ENCODE measurements at regions not wholly inside any gene's neighbourhood (a gene's known extent, or its start where the extent isn't known, plus 50 kb on each side); places are given as distances from the start of the nearest gene placed in this dataset.
A peak's percentile ranks its signal among the peaks of the same experiment; 100 is the strongest.

DNA sequence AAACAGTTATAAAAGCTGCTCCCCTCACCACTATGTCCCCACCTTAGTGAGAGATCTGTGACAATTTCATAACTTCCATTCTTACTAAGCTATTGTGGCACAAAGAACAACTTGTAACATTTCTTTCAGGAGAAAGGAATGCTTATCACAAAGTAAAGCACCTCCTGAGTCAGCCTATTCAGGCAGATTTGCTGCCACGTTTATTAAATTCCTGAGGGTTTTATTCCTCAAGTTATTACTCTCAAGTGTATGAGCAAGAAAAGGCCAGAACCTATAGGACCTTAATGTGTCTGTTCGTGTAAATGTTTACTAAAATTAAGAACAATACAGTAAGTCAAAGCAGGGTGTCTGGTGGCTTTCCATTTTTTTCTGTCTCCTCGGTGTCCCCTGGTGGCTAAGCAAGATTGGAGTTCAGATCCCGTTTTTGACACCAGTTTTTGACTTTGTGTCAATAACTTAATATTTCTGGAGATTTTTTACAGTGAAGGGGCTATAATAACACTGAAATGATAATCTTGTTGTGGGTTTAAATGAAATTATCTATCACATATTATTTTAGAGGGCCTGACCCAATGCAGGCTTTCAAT lies 1539.6 kb downstream of the BRINP3 start:
- H3K27ac Mint-ChIP-seq, result no peak overlapping the region
- no peaks in the 10 kb centered on the region for H3K27me3 Mint-ChIP-seq (ENCODE audit: low read depth, poor library complexity)
- no peaks in the 10 kb centered on the region for H3K9me3 Mint-ChIP-seq
- TF ChIP-seq, protein P1, sequence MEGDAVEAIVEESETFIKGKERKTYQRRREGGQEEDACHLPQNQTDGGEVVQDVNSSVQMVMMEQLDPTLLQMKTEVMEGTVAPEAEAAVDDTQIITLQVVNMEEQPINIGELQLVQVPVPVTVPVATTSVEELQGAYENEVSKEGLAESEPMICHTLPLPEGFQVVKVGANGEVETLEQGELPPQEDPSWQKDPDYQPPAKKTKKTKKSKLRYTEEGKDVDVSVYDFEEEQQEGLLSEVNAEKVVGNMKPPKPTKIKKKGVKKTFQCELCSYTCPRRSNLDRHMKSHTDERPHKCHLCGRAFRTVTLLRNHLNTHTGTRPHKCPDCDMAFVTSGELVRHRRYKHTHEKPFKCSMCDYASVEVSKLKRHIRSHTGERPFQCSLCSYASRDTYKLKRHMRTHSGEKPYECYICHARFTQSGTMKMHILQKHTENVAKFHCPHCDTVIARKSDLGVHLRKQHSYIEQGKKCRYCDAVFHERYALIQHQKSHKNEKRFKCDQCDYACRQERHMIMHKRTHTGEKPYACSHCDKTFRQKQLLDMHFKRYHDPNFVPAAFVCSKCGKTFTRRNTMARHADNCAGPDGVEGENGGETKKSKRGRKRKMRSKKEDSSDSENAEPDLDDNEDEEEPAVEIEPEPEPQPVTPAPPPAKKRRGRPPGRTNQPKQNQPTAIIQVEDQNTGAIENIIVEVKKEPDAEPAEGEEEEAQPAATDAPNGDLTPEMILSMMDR (IDR thresholded peaks at IDR 0.05), result peak; percentile 36
- H3K4me1 Mint-ChIP-seq, result no peaks in the 10 kb centered on the region
- H3K36me3 Mint-ChIP-seq (ENCODE audit: low read depth), result no peaks in the 10 kb centered on the region
- no peak overlapping the region for H3K4me3 Mint-ChIP-seq
- no peak for DNase-seq

DNA sequence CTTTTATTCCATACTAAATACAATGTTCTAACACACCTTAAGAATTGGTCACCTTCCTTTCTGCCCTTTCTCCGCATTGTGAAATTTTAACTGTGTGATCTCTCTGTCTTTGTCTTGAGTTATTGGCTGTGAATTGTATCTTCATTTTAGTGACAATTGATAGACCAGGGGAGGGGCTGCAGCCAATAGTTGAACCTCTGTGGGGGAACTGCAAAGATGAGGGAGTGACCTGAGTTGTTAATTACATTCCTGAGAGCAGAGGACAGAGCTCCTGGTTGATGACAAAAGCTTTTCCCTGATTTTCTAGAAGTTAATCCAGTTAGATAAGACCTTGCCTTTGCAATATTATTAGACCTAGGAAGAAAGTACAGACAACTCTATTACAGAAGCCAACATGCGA lies 1535.7 kb downstream of the BRINP3 start:
- Mint-ChIP-seq H3K27ac (no peak overlapping the region), H3K27me3 (ENCODE audit: low read depth, poor library complexity) (no peaks in the 10 kb centered on the region), H3K4me3 (no peak overlapping the region), H3K36me3 (ENCODE audit: low read depth) (no peaks in the 10 kb centered on the region), H3K9me3 (no peaks in the 10 kb centered on the region), H3K4me1 (no peaks in the 10 kb centered on the region)
- no peak for DNase-seq
- TF ChIP-seq, protein P1 (IDR thresholded peaks at IDR 0.05), result no peak

DNA sequence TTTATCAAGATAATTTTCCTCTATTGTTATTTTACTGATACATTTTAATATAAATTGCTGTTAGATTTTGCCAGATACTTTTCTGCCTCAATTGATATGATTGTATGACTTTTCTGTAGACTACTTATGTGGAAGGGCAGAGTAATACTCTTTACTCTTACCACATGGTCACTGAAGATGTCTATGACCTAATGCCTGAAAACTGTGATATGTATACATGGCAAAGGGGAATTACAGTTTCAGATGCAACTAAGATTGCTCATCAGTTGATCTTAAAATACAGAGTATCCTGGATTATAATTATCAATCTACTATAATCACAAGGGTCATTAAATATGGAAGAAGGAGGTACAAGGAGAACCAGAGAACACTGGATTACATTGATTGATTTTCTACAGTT lies 1528.0 kb downstream of the BRINP3 start:
- no peak for DNase-seq
- TF ChIP-seq, protein P1 (IDR thresholded peaks at IDR 0.05), result no peak
- no peak overlapping the region for H3K27ac Mint-ChIP-seq
- no peak overlapping the region for H3K4me3 Mint-ChIP-seq
- H3K9me3 Mint-ChIP-seq, result no peaks in the 10 kb centered on the region
- H3K4me1 Mint-ChIP-seq, result no peaks in the 10 kb centered on the region
- no peaks in the 10 kb centered on the region for H3K27me3 Mint-ChIP-seq (ENCODE audit: low read depth, poor library complexity)
- H3K36me3 Mint-ChIP-seq (ENCODE audit: low read depth), result no peaks in the 10 kb centered on the region

DNA sequence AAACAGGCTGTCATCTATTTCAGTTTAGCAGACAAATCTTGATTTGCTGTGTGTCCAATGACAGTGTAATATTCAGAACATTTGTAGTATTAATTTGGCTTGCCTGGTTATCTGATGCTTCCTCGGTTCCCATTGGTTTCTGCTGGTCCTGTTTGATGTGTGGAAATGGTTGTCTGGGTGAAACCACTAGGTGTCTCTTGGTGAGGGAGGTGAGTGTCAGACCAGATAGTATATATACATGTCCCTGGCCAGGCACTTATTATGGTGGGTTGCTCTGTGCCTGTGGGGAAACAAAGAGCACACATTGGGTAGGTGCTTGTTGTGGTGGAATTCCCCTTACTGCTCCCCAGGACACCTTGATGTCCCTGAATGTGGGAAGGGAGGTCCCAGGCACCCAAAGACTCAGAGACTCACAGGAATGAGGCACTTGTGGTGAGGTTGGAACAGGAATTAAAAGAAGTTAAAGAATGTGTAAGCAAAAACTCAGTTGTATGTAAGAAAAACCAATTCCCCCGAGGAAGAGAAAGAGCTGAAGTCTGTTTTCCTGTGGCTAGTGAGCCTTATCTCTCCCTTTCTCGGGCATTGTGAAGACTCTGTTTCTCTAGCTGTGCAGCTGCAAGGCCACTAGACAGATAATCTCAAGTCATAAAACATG lies 1519.1 kb downstream of the BRINP3 start:
- Mint-ChIP-seq H3K4me3 (no peak overlapping the region), H3K36me3 (ENCODE audit: low read depth) (no peaks in the 10 kb centered on the region), H3K27ac (no peak overlapping the region), H3K9me3 (no peaks in the 10 kb centered on the region), H3K4me1 (no peaks in the 10 kb centered on the region), H3K27me3 (ENCODE audit: low read depth, poor library complexity) (peaks cover 6% of the 10 kb centered on the region)
- TF ChIP-seq, protein P1 (IDR thresholded peaks at IDR 0.05), result no peak
- DNase-seq, result no peak

DNA sequence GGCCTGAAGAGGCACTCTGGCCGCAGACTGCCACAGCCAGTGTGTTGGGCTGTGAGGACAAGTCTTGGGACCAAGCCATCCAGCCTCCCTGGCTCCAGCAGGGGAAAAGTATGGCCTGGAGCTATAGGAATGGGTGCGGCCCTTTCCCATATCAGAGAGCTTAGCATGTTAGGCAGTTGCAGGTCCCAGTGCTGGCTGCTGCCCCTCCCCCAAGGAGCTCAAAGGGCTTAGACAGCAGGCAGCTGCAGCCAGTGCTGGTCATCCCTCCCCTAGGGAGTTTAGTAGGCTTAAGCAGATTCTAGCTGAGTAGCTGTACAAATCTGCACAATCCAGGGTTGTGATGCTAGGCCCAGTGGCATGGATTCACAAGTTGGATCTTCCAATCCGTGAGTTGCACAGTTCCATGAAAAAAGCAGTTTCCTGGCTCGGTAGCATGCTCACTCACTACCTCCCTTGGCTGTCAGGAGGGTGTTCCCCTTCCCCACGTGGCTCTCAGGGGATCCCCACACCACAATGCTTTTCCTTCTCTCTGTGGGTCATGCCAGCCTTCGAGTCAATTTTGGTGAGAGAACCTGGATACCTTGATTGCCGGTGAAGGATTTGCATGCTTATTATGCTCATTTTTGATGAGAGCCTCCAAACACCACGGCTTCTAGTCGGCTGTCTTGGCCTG lies 1490.8 kb downstream of the BRINP3 start:
- Mint-ChIP-seq H3K4me3 (no peak overlapping the region), H3K27me3 (ENCODE audit: low read depth, poor library complexity) (peaks cover 3% of the 10 kb centered on the region), H3K9me3 (no peaks in the 10 kb centered on the region), H3K4me1 (no peaks in the 10 kb centered on the region), H3K36me3 (ENCODE audit: low read depth) (no peaks in the 10 kb centered on the region), H3K27ac (no peak overlapping the region)
- TF ChIP-seq, protein P1 (IDR thresholded peaks at IDR 0.05), result no peak
- DNase-seq, result peak; percentile 8

Measured in nephron progenitor cell (in vitro differentiated cells).